Pancreas (tissue), 10 donors: ENCODE measurements at regions not wholly inside any gene's neighbourhood (a gene's known extent, or its start where the extent isn't known, plus 50 kb on each side); places are given as distances from the start of the nearest gene placed in this dataset.
"Not testable (repeated sequence)": the region's sequence is repeated elsewhere in the genome, so short reads cannot be mapped to it uniquely, and the experiment has no call there.

Experiments
- ATAC-seq, 4 donors: fragments of 200-7000 bp; cut with Tn5 transposase; one replicate each; pipeline versions ENCODE4 v1.8.0 to v1.9.1; 2020; ENCODE audit warnings: mild to moderate bottlenecking in 4 of 4, moderate library complexity in 4 of 4
- DNase-seq, 6 donors: peaks; one replicate each; pipeline ENCODE4 v3.0.0-alpha.2; 2020
- FAIRE-seq: peaks from 2 replicates; lab custom pipeline; 2012; peaks lifted over from hg19 to GRCh38; lab: Jason Lieb, UNC
- H3K27ac ChIP-seq, 4 donors: fragments of 200-600 bp; sonication (generic); 1 replicate in 3 of 4; 2 replicates in 1 of 4; pipeline versions ENCODE4 v1.5.0 to v1.8.0; 2020
- H3K27me3 ChIP-seq, 4 donors: fragments of 200-600 bp; one replicate each; pipeline ENCODE4 v1.8.0; 2021
- H3K36me3 ChIP-seq, 3 donors: fragments of 200-600 bp; sonication (generic) in 1 of 3; one replicate each; pipeline versions ENCODE4 v1.5.0 to v1.8.0; 2020 to 2021
- H3K4me1 ChIP-seq, 3 donors: fragments of 200-600 bp; one replicate each; pipeline ENCODE4 v1.8.0; 2021
- H3K4me3 ChIP-seq, 4 donors: fragments of 200-600 bp; sonication (generic) in 2 of 4; one replicate each; pipeline versions ENCODE4 v1.5.0 to v1.8.0; 2020 to 2021
- H3K9me3 ChIP-seq, 4 donors: fragments of 200-600 bp; one replicate each; pipeline ENCODE4 v1.8.0; 2021
- WGBS, 2 donors: extraction: QIAGEN DNeasy Blood & Tissue Kit; methylation state at CpG; one replicate each; pipeline ENCODE4 v1.1.7; 2013; 5-methylcytosine and 5-hydroxymethylcytosine counted together
- intact Hi-C, 3 donors: fragments of 100-400 bp; cut with DNase I; formaldehyde crosslinking; loops; one replicate each; pipeline versions ENCODE4 v1.11.1 to v1.14.2; 2022
- TF ChIP-seq, protein P1 (sequence below), 4 donors: fragments of 200-600 bp; sonication (generic) in 3 of 4; IDR thresholded peaks; one replicate each; pipeline versions ENCODE4 v1.5.0 to v1.8.0; 2021; ENCODE audit warnings: antibody characterized with exemption in 4 of 4
- donor health status: healthy with polysubstance abuse.
- donor health status: DM: no; HTN: no; CAD: no; lungs with moderate emphysema.
- donor health status: DM: no; HTN: no; CAD: no.
- donor health status: control.
- donor health status: control.
- donor health status: Bipolar disorder and iron deficiency.
- donor health status: DM: yes; HTN: yes; CAD: no.
- donor health status: DM: no; HTN: no; CAD: no.
- donor health status: DM: no; HTN: no; CAD: no.
- donor health status: DM: yes; HTN: yes; CAD: no.

DNA sequence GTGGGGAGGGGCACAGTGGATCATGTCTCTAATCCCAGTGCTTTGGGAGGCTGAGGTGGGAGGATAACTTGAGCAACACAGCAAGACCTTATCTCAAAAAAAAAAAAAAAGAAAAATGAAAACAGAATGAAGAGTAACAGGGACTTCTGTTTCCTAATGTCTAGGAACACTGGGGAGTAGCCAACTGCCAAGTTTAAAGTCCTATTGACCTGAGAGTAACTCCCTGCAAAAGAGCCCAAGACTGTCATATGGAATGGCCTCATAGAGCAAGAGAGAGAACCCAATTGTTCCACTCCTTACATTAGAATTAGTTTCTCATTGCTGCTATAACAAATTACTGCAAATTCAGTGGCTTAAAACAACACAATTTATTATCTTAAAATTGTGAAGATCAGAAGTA, 881.4 kb upstream of the ROBO1 start:
- DNase-seq (no peak), ATAC-seq (no peak), FAIRE-seq (no peak)
- intact Hi-C loops: no loop called here
- no peak overlapping the region for H3K27ac ChIP-seq
- H3K9me3 ChIP-seq: no peaks in the 10 kb centered on the region
- TF ChIP-seq, protein P1, sequence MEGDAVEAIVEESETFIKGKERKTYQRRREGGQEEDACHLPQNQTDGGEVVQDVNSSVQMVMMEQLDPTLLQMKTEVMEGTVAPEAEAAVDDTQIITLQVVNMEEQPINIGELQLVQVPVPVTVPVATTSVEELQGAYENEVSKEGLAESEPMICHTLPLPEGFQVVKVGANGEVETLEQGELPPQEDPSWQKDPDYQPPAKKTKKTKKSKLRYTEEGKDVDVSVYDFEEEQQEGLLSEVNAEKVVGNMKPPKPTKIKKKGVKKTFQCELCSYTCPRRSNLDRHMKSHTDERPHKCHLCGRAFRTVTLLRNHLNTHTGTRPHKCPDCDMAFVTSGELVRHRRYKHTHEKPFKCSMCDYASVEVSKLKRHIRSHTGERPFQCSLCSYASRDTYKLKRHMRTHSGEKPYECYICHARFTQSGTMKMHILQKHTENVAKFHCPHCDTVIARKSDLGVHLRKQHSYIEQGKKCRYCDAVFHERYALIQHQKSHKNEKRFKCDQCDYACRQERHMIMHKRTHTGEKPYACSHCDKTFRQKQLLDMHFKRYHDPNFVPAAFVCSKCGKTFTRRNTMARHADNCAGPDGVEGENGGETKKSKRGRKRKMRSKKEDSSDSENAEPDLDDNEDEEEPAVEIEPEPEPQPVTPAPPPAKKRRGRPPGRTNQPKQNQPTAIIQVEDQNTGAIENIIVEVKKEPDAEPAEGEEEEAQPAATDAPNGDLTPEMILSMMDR (IDR thresholded peaks at IDR 0.05): no peak
- no peaks in the 10 kb centered on the region for H3K36me3 ChIP-seq
- no peaks in the 10 kb centered on the region for H3K27me3 ChIP-seq
- no peaks in the 10 kb centered on the region for H3K4me1 ChIP-seq
- no peak overlapping the region for H3K4me3 ChIP-seq

DNA sequence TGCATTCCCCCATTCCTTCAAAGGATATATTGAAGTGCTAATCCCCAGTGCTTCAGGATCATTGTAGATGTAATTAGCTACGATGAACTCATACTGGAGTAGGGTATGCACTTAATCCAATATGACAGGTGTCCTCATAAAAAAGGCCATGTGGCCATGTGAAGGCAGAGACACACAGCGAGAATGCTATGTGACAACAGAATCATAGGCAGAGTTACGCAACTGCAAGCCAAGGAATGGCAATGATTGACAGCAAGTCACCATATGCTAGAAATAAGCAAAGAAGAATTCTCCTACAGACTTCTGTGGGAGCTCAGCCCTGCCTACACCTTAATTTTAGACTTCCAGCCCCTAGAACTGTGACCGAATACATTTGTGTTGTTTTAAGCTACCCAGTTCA, 875.6 kb upstream of the ROBO1 start:
- Histone ChIP-seq H3K9me3 (no peaks in the 10 kb centered on the region), H3K4me3 (no peak overlapping the region), H3K27me3 (no peaks in the 10 kb centered on the region), H3K4me1 (no peaks in the 10 kb centered on the region), H3K27ac (no peak overlapping the region), H3K36me3 (no peaks in the 10 kb centered on the region)
- FAIRE-seq: no peak
- TF ChIP-seq, protein P1 (IDR thresholded peaks at IDR 0.05): no peak
- ATAC-seq: no peak
- WGBS, 2 donors: 73 to 80% methylated on average over 4 of the region's 4 CpGs
- intact Hi-C loops: no loop called here
- no peak for DNase-seq

DNA sequence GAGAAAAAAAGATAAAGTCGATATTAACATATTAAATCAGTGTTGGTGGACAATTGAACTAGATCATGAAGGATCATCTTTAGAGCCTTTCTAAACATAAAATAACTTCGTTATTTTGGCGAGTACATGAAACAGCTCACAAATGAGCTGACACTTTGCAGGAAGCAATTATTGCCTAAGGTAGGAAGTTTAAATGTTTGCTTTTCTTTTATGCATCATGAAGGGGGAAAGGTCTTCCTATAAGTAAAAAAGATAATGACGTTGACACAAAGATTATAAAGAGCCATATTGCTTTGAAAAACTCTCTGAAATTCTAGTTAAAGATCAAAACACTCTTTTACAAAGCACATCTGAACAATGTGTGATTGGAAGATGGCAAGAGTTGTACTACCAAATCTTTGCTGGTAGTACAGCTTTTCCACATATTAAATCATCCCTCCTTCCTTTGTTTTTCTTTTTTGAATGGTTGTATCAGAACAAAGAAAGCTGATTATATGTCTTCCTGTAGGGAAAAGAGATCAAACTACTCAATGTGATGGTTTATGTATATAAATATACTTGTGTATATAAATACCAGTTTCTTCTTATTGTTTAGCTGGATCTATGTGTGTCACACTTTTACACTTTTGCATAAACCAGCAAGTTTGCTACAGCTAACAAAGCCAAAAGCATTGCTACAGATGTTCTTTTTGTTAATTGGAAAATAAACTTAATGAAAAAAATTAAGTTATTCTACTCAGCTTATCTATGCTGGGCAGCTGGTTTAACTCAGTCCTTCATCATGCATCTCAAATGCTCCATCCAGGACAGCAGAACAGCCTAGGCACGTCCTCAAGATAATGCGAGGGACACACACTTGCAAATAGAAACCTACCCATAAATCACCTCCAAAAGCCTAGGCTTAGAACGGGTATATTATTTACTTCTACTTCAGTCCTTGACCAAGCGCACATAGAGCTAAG, 850.8 kb upstream of the ROBO1 start:
- TF ChIP-seq, protein P1 (IDR thresholded peaks at IDR 0.05): no peak
- H3K4me1 ChIP-seq: no peaks in the 10 kb centered on the region
- 37 to 50% methylated on average over 8 of the region's 8 CpGs for WGBS, 2 donors
- H3K27ac ChIP-seq: no peak overlapping the region
- no peak overlapping the region for H3K4me3 ChIP-seq
- no peaks in the 10 kb centered on the region for H3K9me3 ChIP-seq
- no peak for ATAC-seq
- no peak for DNase-seq
- no peak for FAIRE-seq
- H3K27me3 ChIP-seq: peaks cover 0 to 3% (median 0%) of the 10 kb centered on the region in 4 donors
- intact Hi-C loops: no loop called here
- no peaks in the 10 kb centered on the region for H3K36me3 ChIP-seq

DNA sequence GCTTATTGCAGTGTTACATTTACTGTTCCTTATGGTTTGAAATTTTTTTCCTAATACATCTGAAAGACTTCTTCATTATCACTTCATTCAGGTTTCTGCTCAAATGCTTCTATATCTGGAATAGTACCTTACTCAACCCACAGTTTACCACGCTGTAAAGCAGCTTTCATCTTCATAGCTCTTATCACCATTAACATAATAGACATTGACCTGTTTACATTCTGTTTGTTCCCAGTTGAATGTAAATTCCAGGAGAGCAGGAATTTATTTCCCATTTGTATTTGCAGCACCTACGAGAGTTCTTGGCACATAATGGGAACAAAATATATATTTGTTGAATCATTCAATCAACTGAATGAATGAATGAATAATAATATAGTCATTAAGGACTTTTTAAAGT, 844.6 kb upstream of the ROBO1 start:
- ATAC-seq (no peak), FAIRE-seq (no peak), DNase-seq (no peak)
- Histone ChIP-seq H3K4me3 (no peak overlapping the region), H3K9me3 (no peaks in the 10 kb centered on the region), H3K27me3 (peaks cover 0 to 3% (median 0%) of the 10 kb centered on the region in 4 donors), H3K4me1 (no peaks in the 10 kb centered on the region), H3K36me3 (no peaks in the 10 kb centered on the region), H3K27ac (no peak overlapping the region)
- 12 to 17% methylated on average over 2 of the region's 2 CpGs for WGBS, 2 donors
- TF ChIP-seq, protein P1 (IDR thresholded peaks at IDR 0.05): no peak
- intact Hi-C loops: no loop called here

DNA sequence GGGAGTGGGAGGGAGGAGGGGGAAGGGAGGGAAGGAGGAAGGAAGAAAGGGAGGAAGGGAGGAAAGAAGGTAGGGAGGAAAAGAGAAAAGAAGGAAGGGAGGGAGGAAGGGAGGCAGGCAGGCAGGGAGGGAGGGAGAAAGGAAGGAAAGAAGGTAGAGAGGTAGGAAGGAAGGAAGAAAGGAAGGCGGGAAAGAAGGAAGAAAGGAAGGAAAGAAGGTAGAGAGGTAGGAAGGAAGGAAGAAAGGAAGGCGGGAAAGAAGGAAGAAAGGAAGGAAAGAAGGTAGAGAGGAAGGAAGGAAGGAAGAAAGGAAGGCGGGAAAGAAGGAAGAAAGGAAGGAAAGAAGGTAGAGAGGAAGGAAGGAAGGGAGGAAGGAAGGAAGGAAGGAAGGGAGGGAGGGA, 840.3 kb upstream of the ROBO1 start:
- H3K27ac ChIP-seq, ATAC-seq, H3K4me1 ChIP-seq, H3K27me3 ChIP-seq, H3K9me3 ChIP-seq, H3K4me3 ChIP-seq, FAIRE-seq, intact Hi-C loops, H3K36me3 ChIP-seq, DNase-seq: not testable (repeated sequence)
- 68 to 77% methylated on average over 2 to 3 of the region's 3 CpGs for WGBS, 2 donors
